ENCODE measurements at regions not wholly inside any gene's neighbourhood (a gene's known extent, or its start where the extent isn't known, plus 50 kb on each side); places are given as distances from the start of the nearest gene placed in this dataset.

DNA sequence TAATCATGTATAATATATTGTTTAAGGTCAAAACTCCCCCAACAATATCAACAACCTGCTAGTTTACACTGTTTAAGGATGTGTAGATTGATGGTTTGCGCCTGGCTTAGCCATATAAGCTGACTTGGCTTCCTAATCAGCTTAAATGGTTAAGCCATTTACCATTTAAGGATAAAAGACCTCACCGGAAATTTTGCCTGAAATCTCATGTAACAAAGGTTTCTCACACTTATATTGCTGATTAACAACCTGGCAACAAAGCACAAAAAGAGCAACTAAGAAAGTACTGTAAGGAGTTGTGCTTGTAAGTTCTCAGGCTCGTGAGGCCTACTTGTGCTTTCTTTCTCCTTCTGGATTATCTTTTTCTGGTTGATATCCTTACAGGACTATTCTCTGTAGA, 485.2 kb downstream of the GABRG1 start:
- no peaks in the 10 kb centered on the region for H4K20me1 ChIP-seq (ENCODE audit: insufficient read depth, low read length)
- no peak overlapping the region for H2AFZ ChIP-seq (replicated peaks; ENCODE audit: low read length, poor library complexity)
- H3K9me1 ChIP-seq (ENCODE audit: insufficient read depth, low read length): no peaks in the 10 kb centered on the region
- CTCF ChIA-PET: no interaction called here
- no peak overlapping the region for H4K8ac ChIP-seq (ENCODE audit: low read depth in 2 of 2, low read length in 2 of 2)
- in situ Hi-C loops (cut with MboI; ENCODE audit: low sequenced_read_pairs): no loop called here
- no peak overlapping the region for H4K5ac ChIP-seq (ENCODE audit: low read depth, low read length)
- no peak overlapping the region for H4K91ac ChIP-seq (ENCODE audit: insufficient read depth, low read depth, low read length)
- intact Hi-C loops (cut with micrococcal nuclease): loop anchor here (1.0 kb wide), 1 partner anchor 10 kb away; no protein-coding TSS in a partner anchor
- no peak overlapping the region for H3K14ac ChIP-seq (replicated peaks; ENCODE audit: low read depth, low read length)
- dilution Hi-C loops (cut with HindIII; ENCODE audit: low sequenced_read_pairs, unreplicated experiment): no loop called here
- no peak overlapping the region for H3K9ac ChIP-seq (ENCODE audit: low read depth, low read length)
- H3K4me1 ChIP-seq (ENCODE audit: control insufficient read depth, insufficient read depth, low read length): no peaks in the 10 kb centered on the region
- WGBS, 2 experiments (ENCODE audit: extremely low coverage in 2 of 2, insufficient read length in 1 of 2): no CpG with 5 or more reads among the region's 3 CpGs
- no peak overlapping the region for H3K4me2 ChIP-seq (ENCODE audit: low read depth, low read length)
- no peak overlapping the region for H3K56ac ChIP-seq (ENCODE audit: extremely low read depth, insufficient read depth, low read length)
- no peaks in the 10 kb centered on the region; the same call in 1 of the 2 replicates for H3K9me3 ChIP-seq (ENCODE audit: control insufficient read depth, insufficient read depth, low read length)
- no peak overlapping the region for H3K4ac ChIP-seq (ENCODE audit: low read depth, low read length)
- ATAC-seq (ENCODE audit: low read depth) (no peak), DNase-seq (no peak)
- H2AK9ac ChIP-seq (replicated peaks; ENCODE audit: low read depth, low read length, poor library complexity): no peak overlapping the region
- no peak overlapping the region for H2BK5ac ChIP-seq (ENCODE audit: low read depth, low read length, poor library complexity, severe bottlenecking)
- H3K27me3 ChIP-seq (ENCODE audit: control insufficient read depth, insufficient read depth, low read length): no peaks in the 10 kb centered on the region
- H3K23ac ChIP-seq (ENCODE audit: low read depth, low read length): no peak overlapping the region
- no peaks in the 10 kb centered on the region for H3K79me1 ChIP-seq (ENCODE audit: low read depth in 1 of 2, low read length in 2 of 2)
- H3K4me3 ChIP-seq (ENCODE audit: insufficient read depth, low read depth, low read length): no peak overlapping the region
- POLR2A ChIA-PET (ENCODE audit: unreplicated experiment): no interaction called here
- no peak overlapping the region for H2BK20ac ChIP-seq (ENCODE audit: low read depth, low read length)
- no peak overlapping the region for H3K18ac ChIP-seq (ENCODE audit: low read depth, low read length)
- no peak overlapping the region for H2BK120ac ChIP-seq (ENCODE audit: low read depth, low read length)
- H3K36me3 ChIP-seq (ENCODE audit: control insufficient read depth, insufficient read depth, low read length): no peaks in the 10 kb centered on the region
- TF ChIP-seq RAD21 (IDR thresholded peaks at IDR 0.05; ENCODE audit: low read length): no peak
- H2BK15ac ChIP-seq (ENCODE audit: low read depth, low read length): no peak overlapping the region
- H2AK5ac ChIP-seq (ENCODE audit: low read depth, low read length): no peak overlapping the region
- BruUV-seq (replicated peaks): no TSS peak
- no peak overlapping the region for H3K27ac ChIP-seq (ENCODE audit: insufficient read depth, low read length)

All from IMR-90 (cell line).